ENCODE measurements at regions not wholly inside any gene's neighbourhood (a gene's known extent, or its start where the extent isn't known, plus 50 kb on each side); places are given as distances from the start of the nearest gene placed in this dataset.
"Not testable (repeated sequence)": the region's sequence is repeated elsewhere in the genome, so short reads cannot be mapped to it uniquely, and the experiment has no call there.

DNA sequence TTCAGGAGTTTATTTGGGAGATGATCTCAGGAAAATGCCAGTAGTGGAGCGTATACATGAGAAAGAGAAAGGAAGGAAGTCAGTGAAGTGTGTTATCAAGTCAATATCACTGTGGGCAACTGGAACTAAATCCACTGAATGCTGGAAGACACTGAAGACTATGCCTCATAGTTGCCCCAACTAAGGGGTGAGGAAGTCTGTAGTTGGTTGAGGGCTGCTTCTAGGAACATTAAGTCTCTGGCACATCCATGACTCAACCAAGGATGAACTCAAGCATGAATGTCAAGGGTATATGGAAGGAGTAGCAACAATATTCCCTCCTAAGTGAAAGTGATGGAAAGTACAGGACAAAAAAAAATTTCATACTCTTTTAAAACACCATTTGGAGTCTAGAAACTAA is 167.9 kb downstream of the MAGEB17 start:
- TF ChIP-seq POLR2A (IDR thresholded peaks at IDR 0.05) = no peak
- TF ChIP-seq, protein P1, sequence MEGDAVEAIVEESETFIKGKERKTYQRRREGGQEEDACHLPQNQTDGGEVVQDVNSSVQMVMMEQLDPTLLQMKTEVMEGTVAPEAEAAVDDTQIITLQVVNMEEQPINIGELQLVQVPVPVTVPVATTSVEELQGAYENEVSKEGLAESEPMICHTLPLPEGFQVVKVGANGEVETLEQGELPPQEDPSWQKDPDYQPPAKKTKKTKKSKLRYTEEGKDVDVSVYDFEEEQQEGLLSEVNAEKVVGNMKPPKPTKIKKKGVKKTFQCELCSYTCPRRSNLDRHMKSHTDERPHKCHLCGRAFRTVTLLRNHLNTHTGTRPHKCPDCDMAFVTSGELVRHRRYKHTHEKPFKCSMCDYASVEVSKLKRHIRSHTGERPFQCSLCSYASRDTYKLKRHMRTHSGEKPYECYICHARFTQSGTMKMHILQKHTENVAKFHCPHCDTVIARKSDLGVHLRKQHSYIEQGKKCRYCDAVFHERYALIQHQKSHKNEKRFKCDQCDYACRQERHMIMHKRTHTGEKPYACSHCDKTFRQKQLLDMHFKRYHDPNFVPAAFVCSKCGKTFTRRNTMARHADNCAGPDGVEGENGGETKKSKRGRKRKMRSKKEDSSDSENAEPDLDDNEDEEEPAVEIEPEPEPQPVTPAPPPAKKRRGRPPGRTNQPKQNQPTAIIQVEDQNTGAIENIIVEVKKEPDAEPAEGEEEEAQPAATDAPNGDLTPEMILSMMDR (IDR thresholded peaks at IDR 0.05) = no peak
- no peak overlapping the region for H3K4me3 ChIP-seq (replicated peaks in 1 of 3)
- H3K27me3 ChIP-seq = no peaks in the 10 kb centered on the region
- no peaks in the 10 kb centered on the region for H3K36me3 ChIP-seq
- no peak for DNase-seq
- H3K9me3 ChIP-seq = no peaks in the 10 kb centered on the region
- no peak overlapping the region for H3K27ac ChIP-seq
- H3K4me1 ChIP-seq = no peaks in the 10 kb centered on the region
- intact Hi-C loops (cut with DNase I) = no loop called here
- 80 to 87% methylated on average over 1 of the region's 1 CpG for WGBS, 2 donors

DNA sequence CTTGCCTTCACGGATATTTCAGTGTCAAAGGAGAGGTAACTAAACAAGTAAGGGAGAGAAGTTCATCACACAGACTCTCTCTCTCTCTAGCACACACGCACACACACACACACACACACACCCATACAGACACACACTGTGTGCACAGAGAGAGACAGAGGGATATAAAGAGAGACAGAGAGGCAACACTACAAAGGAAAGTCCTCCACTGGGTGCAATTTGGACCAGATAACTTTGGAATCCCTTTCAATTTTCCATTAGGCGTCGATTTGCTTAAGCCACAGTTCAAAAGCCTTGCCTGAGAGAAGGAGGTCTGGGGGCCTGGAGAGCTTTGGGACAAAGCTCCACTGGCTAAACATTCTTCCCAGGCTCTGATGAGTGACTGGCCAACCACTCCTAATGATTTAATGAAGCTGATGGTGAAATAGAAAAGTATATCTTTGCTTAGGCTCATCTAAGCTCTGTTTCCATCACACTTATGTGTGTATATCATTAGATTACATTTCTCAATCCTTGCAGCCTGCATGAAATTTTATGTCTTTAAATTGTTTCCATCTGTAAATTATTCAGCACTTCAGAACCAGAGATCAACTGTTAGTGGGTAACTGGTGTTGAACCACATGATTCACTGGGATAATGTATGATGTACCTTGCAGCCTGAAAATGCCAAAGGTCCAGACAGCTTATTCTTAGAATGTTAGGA is 180.8 kb downstream of the MAGEB17 start:
- TF ChIP-seq, protein P1 (IDR thresholded peaks at IDR 0.05) = no peak
- no peak for DNase-seq
- Histone ChIP-seq H3K9me3 (no peaks in the 10 kb centered on the region), H3K27me3 (no peaks in the 10 kb centered on the region), H3K4me3 (replicated peaks in 1 of 3) (no peak overlapping the region), H3K36me3 (no peaks in the 10 kb centered on the region), H3K4me1 (no peaks in the 10 kb centered on the region), H3K27ac (no peak overlapping the region)
- 71 to 73% methylated on average over 4 of the region's 4 CpGs for WGBS, 2 donors
- intact Hi-C loops (cut with DNase I) = no loop called here

DNA sequence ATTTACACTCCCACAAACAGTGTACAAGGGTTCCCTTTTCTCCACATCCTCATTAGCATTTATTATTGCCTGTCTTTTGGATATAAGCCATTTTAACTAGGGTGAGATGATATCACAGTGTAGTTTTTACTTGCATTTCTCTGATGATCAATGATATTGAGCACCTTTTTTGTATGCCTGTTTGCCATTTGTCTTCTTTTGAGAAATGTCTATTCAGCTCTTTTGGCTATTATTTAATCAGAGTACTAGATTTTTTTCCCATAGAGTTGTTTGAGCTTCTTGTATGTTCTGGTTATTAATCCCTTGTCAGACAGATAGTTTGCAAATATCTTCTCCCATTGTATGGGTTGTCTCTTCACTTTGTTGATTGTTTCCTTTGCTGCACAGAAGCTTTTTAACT is 190.6 kb downstream of the MAGEB17 start:
- Histone ChIP-seq H3K36me3 (no peaks in the 10 kb centered on the region), H3K27ac (no peak overlapping the region), H3K4me3 (replicated peaks in 1 of 3) (no peak overlapping the region), H3K4me1 (no peaks in the 10 kb centered on the region), H3K9me3 (no peaks in the 10 kb centered on the region), H3K27me3 (no peaks in the 10 kb centered on the region)
- no peak for DNase-seq
- intact Hi-C loops (cut with DNase I) = no loop called here
- TF ChIP-seq, protein P1 (IDR thresholded peaks at IDR 0.05) = no peak
- no peak for TF ChIP-seq POLR2A (IDR thresholded peaks at IDR 0.05)

DNA sequence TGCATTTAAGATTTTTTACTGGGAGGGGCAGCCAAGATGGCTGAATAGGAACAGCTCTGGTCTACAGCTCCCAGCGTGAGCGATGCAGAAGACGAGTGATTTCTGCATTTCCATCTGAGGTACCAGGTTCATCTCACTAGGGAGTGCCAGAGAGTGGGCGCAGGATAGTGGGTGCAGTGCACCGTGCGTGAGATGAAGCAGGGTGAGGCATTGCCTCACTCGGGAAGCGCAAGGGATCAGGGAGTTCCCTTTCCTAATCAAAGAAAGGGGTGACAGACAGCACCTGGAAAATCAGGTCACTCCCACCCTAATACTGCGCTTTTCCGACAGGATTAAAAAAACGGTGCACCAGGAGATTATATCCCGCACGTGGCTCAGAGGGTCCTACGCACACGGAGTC is 192.8 kb downstream of the MAGEB17 start:
- intact Hi-C loops (cut with DNase I) = not testable (repeated sequence)

DNA sequence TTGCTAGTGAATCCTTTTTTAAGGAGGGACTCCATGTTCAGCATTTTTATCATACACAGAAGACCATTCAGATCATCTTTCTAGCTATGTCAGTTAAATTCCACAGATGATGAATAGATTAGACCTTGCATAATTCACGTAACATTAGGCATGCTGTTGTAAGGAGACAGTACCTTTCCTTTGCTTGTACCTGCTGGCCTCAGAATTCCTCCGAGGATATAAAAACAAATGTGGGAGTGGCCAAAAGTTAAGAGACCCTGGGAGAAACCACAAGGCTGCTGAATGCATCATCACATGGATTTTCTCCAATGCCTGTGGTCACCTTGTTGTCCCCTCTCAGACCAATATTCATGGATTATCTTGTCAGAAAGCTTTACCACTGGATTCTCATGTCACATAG is 201.4 kb downstream of the MAGEB17 start:
- Histone ChIP-seq H3K4me1 (no peaks in the 10 kb centered on the region), H3K9me3 (no peaks in the 10 kb centered on the region), H3K27me3 (no peaks in the 10 kb centered on the region), H3K27ac (no peak overlapping the region), H3K4me3 (replicated peaks in 1 of 3) (no peak overlapping the region), H3K36me3 (no peaks in the 10 kb centered on the region)
- WGBS, 2 donors = 65 to 69% methylated on average over 2 of the region's 2 CpGs
- TF ChIP-seq POLR2A (IDR thresholded peaks at IDR 0.05) = no peak
- TF ChIP-seq, protein P1 (IDR thresholded peaks at IDR 0.05) = no peak
- intact Hi-C loops (cut with DNase I) = no loop called here
- DNase-seq = no peak

More for the DNA sequence above, 192.8 kb downstream of the MAGEB17 start:
- 95 to 96% methylated on average over 7 to 13 of the region's 15 CpGs for WGBS, 2 donors
- H3K4me3 ChIP-seq (replicated peaks in 1 of 3); H3K4me1 ChIP-seq; DNase-seq; H3K9me3 ChIP-seq; H3K27ac ChIP-seq; H3K27me3 ChIP-seq; H3K36me3 ChIP-seq: not testable (repeated sequence)

DNA sequence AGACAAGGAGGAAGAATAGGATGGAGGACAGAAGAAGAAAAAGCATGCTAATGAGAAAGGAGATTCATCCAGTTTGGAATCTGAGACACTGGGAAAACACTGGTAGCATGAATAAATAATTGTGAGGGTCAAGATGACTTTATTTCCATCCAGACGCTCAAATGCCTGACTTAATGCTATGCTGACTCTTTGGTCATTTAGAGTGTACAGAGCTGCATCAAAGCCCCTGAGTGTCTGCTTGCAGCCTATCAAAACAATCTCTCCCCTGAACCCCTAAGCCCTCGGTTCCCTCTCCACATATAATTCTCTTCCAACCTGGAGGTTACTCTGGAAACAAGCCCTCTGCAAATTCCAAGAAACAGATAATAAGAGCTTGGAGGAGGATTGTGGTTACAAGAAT is 208.8 kb downstream of the MAGEB17 start:
- H3K9me3 ChIP-seq = no peaks in the 10 kb centered on the region
- no peaks in the 10 kb centered on the region for H3K27me3 ChIP-seq
- 45 to 47% methylated on average over 2 of the region's 2 CpGs for WGBS, 2 donors
- TF ChIP-seq, protein P1 (IDR thresholded peaks at IDR 0.05) = no peak
- no peak for TF ChIP-seq POLR2A (IDR thresholded peaks at IDR 0.05)
- H3K4me3 ChIP-seq (replicated peaks in 1 of 3) = no peak overlapping the region
- intact Hi-C loops (cut with DNase I) = no loop called here
- H3K4me1 ChIP-seq = no peaks in the 10 kb centered on the region
- H3K36me3 ChIP-seq = no peaks in the 10 kb centered on the region
- no peak overlapping the region for H3K27ac ChIP-seq
- no peak for DNase-seq

All from thyroid gland (tissue), 4 donors.